ENCODE measurements at regions not wholly inside any gene's neighbourhood (a gene's known extent, or its start where the extent isn't known, plus 50 kb on each side); places are given as distances from the start of the nearest gene placed in this dataset.

DNA sequence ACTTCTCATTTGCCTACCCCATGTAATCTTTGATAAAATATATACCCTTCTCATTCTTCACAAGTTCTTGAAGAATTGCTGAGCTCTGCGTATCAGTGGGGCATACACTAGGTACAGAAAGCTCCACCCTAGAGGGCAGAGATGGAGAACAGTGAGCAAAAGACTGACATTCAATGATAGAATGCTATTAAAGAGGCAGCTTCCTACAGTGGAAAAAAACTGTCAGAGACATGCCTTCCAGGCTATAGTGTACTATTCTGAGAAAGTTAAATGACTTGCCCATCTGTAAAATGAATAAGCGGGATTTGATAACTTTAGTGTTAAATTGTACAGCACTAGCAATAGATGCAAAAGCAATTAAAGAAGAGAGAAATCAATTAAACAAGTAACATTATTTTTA is 172.8 kb downstream of the SUCNR1 start:
- TF ChIP-seq SP1 (IDR thresholded peaks at IDR 0.05), result no peak
- TF ChIP-seq FOXM1 (IDR thresholded peaks at IDR 0.05; ENCODE audit: borderline replicate concordance), result no peak
- no peak for TF ChIP-seq ZNF384 (IDR thresholded peaks at IDR 0.05)
- no peak for TF ChIP-seq FOXA1 (IDR thresholded peaks at IDR 0.05)
- no peak for TF ChIP-seq ARNT (IDR thresholded peaks at IDR 0.05)
- no peak for TF ChIP-seq CTBP1 (IDR thresholded peaks at IDR 0.05; ENCODE audit: borderline replicate concordance)
- TF ChIP-seq BHLHE40 (IDR thresholded peaks at IDR 0.05; ENCODE audit: borderline replicate concordance), result no peak
- TF ChIP-seq HDGF (IDR thresholded peaks at IDR 0.05; ENCODE audit: borderline replicate concordance), result no peak
- no peak for TF ChIP-seq FOXK2 (IDR thresholded peaks at IDR 0.05)
- TF ChIP-seq PKNOX1 (IDR thresholded peaks at IDR 0.05), result no peak
- no peak for TF ChIP-seq SUZ12 (IDR thresholded peaks at IDR 0.05)
- TF ChIP-seq TARDBP (IDR thresholded peaks at IDR 0.05), result no peak
- no peak for TF ChIP-seq NFRKB (IDR thresholded peaks at IDR 0.05)

All from HEK293T (cell line).